CD4-positive, alpha-beta T cell (primary cell): ENCODE measurements at regions not wholly inside any gene's neighbourhood (a gene's known extent, or its start where the extent isn't known, plus 50 kb on each side); places are given as distances from the start of the nearest gene placed in this dataset.

ENCODE experiments used
- ATAC-seq: fragments of 200-7000 bp; cut with Tn5 transposase; one replicate; pipeline ENCODE4 v1.10.0; 2022; ENCODE audit warnings: mild to moderate bottlenecking; ENCODE audit not compliant: poor library complexity
- CTCF ChIA-PET: fragments of 350-600 bp; sonication (Branson Sonifier 250); formaldehyde crosslinking; loops from one replicate; lab custom pipeline; 2021; ENCODE audit warnings: antibody characterized with exemption, inconsistent platforms; lab: Charles Lee
- POLR2A ChIA-PET: fragments of 350-600 bp; sonication (Branson Sonifier 250); formaldehyde crosslinking; loops from one replicate; lab custom pipeline; 2021; ENCODE audit warnings: antibody characterized with exemption, inconsistent platforms; lab: Charles Lee
- DNase-seq, 14 experiments: peaks; one replicate each; pipeline ENCODE4 v3.0.0-alpha.2; 2013 to 2020; ENCODE audit warnings: mixed read lengths in 2 of 14
- H3K27ac ChIP-seq, 2 donors: one replicate each; pipeline versions ENCODE4 v1.5.1 to v1.7.0; 2013; ENCODE audit warnings: low read length in 2 of 2, low read depth in 1 of 2, mild to moderate bottlenecking in 1 of 2
- H3K27me3 ChIP-seq, 2 experiments: 1 replicate in 1 of 2; 2 replicates in 1 of 2; pipeline versions ENCODE4 v1.6.1 to v1.7.0; 2013; ENCODE audit warnings: low read length in 2 of 2, control low read depth in 1 of 2, mild to moderate bottlenecking in 1 of 2, moderate library complexity in 1 of 2; ENCODE audit not compliant: insufficient read depth in 2 of 2, control insufficient read depth in 1 of 2
- H3K36me3 ChIP-seq: one replicate; pipeline ENCODE4 v1.6.1; 2013; ENCODE audit warnings: low read length, control low read depth; ENCODE audit not compliant: insufficient read depth
- H3K4me1 ChIP-seq: one replicate; pipeline ENCODE4 v1.6.1; 2013; ENCODE audit warnings: low read length, control low read depth; ENCODE audit not compliant: insufficient read depth
- H3K4me3 ChIP-seq: one replicate; pipeline ENCODE4 v1.5.1; 2013; ENCODE audit warnings: mild to moderate bottlenecking, low read length, moderate library complexity
- H3K9me3 ChIP-seq, 2 experiments: 1 replicate in 1 of 2; 2 replicates in 1 of 2; pipeline versions ENCODE4 v1.6.1 to v1.7.0; 2013; ENCODE audit warnings: low read length in 2 of 2, mild to moderate bottlenecking in 2 of 2, control low read depth in 1 of 2, moderate library complexity in 1 of 2; ENCODE audit not compliant: control insufficient read depth in 1 of 2, insufficient read depth in 1 of 2
- H3K27ac Mint-ChIP-seq: one replicate; pipeline ENCODE4 v1.8.0; 2020; ENCODE audit warnings: mixed read lengths
- H3K27me3 Mint-ChIP-seq: one replicate; pipeline ENCODE4 v1.8.0; 2021; ENCODE audit warnings: mixed read lengths
- H3K36me3 Mint-ChIP-seq: one replicate; pipeline ENCODE4 v1.8.0; 2021; ENCODE audit warnings: low read depth, mixed read lengths
- H3K4me1 Mint-ChIP-seq: one replicate; pipeline ENCODE4 v1.8.0; 2021; ENCODE audit warnings: low read depth, mixed read lengths
- H3K4me3 Mint-ChIP-seq: one replicate; pipeline ENCODE4 v1.8.0; 2020; ENCODE audit warnings: mild to moderate bottlenecking, mixed read lengths
- H3K9me3 Mint-ChIP-seq: one replicate; pipeline ENCODE4 v1.8.0; 2020; ENCODE audit warnings: mixed read lengths
- intact Hi-C, 2 experiments: fragments of 100-400 bp; cut with DNase I in 1 of 2; cut with micrococcal nuclease in 1 of 2; formaldehyde crosslinking; loops; one replicate each; pipeline versions ENCODE4 v1.15.1 to v1.9.0; 2023 to 2025; cut with DNase I, micrococcal nuclease
- TF ChIP-seq, protein P1 (sequence below): fragments of 200-600 bp; IDR thresholded peaks from one replicate; pipeline ENCODE4 v1.8.0; 2022; ENCODE audit warnings: antibody characterized with exemption, mild to moderate bottlenecking

DNA sequence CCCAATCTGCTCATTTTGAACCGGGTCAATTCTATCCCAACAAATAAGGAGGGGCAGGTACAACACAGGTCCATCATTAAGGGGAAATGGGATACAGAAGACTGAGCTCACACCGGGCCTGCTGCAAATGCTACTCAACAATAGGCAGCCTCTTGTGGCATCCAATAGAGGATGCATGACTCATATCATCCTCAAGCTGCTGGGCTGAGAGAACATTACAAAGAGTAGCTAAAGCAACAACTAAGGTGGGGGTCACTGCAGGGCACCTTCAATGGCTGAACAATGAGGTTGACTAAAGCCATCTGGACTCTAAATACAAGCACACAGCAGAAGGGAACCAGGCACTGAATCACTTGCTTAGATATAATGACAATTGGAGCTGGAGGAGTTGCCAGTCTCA lies 130.1 kb upstream of the SYN3 start:
- H3K9me3 Mint-ChIP-seq: no peaks in the 10 kb centered on the region
- ChIA-PET CTCF (interaction anchor here (0.6 kb wide), 1 partner anchor 930 kb away, joined by 3 read pairs; no protein-coding TSS in a partner anchor), POLR2A (no interaction called here)
- no peaks in the 10 kb centered on the region for H3K36me3 Mint-ChIP-seq
- no peak overlapping the region for H3K27ac Mint-ChIP-seq
- H3K4me3 Mint-ChIP-seq: no peak overlapping the region
- DNase-seq (no peak), ATAC-seq (no peak)
- TF ChIP-seq, protein P1, sequence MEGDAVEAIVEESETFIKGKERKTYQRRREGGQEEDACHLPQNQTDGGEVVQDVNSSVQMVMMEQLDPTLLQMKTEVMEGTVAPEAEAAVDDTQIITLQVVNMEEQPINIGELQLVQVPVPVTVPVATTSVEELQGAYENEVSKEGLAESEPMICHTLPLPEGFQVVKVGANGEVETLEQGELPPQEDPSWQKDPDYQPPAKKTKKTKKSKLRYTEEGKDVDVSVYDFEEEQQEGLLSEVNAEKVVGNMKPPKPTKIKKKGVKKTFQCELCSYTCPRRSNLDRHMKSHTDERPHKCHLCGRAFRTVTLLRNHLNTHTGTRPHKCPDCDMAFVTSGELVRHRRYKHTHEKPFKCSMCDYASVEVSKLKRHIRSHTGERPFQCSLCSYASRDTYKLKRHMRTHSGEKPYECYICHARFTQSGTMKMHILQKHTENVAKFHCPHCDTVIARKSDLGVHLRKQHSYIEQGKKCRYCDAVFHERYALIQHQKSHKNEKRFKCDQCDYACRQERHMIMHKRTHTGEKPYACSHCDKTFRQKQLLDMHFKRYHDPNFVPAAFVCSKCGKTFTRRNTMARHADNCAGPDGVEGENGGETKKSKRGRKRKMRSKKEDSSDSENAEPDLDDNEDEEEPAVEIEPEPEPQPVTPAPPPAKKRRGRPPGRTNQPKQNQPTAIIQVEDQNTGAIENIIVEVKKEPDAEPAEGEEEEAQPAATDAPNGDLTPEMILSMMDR: no peak
- Histone ChIP-seq H3K36me3 (no peaks in the 10 kb centered on the region), H3K4me1 (no peaks in the 10 kb centered on the region), H3K9me3 (no peaks in the 10 kb centered on the region), H3K27ac (no peak overlapping the region), H3K27me3 (peaks cover 0 to 4% of the 10 kb centered on the region in 2 experiments), H3K4me3 (no peak overlapping the region)
- H3K4me1 Mint-ChIP-seq: no peaks in the 10 kb centered on the region
- intact Hi-C loops: no loop called here
- peaks cover 15% of the 10 kb centered on the region for H3K27me3 Mint-ChIP-seq

DNA sequence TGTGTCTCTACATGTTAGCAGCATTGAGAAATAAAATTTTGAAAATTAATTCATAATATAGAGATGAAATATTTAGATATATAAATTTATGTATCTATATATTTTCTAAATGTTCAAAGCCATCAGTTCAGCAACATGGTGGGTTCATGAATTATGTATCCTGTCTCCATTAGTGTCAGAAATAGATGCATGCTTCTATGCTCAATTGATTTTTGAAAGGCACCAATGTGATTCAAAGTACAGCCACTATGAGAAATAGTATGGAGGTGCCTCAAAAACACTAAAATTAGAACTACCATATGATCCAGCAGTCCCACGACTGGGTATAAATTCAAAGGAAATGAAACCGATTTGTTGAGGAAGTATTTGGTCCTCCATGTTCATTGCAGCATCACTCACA lies 128.6 kb upstream of the SYN3 start:
- no peaks in the 10 kb centered on the region for H3K27me3 ChIP-seq
- peaks cover 0 to 2% of the 10 kb centered on the region in 2 experiments for H3K9me3 ChIP-seq
- Mint-ChIP-seq H3K4me1 (no peaks in the 10 kb centered on the region), H3K4me3 (no peak overlapping the region), H3K27ac (no peak overlapping the region), H3K36me3 (no peaks in the 10 kb centered on the region), H3K27me3 (peaks cover 12% of the 10 kb centered on the region), H3K9me3 (no peaks in the 10 kb centered on the region)
- intact Hi-C loops: no loop called here
- DNase-seq (no peak), ATAC-seq (no peak)
- H3K4me3 ChIP-seq: no peak overlapping the region
- no peaks in the 10 kb centered on the region for H3K36me3 ChIP-seq
- no peak overlapping the region for H3K27ac ChIP-seq
- no peaks in the 10 kb centered on the region for H3K4me1 ChIP-seq
- ChIA-PET CTCF (no interaction called here), POLR2A (no interaction called here)
- TF ChIP-seq, protein P1: no peak

DNA sequence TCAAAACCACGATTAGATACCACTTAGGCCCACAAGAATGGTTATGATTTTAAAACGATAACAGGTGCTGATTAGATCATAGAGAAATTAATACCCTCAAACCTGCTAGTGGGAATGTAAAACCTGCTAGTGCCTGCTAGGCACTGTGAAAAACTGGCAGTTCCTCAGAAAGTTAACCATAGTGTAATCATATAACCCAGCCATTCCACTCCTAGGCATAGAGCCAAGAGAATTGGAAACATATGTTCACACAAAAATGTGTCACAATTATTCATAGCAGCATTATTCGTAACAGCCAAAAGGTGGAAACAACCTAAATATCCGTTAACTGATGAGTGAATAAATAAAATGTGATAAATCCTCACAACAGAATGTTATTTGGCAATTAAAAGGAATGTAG lies 122.2 kb upstream of the SYN3 start:
- ATAC-seq (no peak), DNase-seq (no peak)
- Histone ChIP-seq H3K9me3 (peaks cover 0 to 4% of the 10 kb centered on the region in 2 experiments), H3K27me3 (no peaks in the 10 kb centered on the region), H3K4me1 (no peaks in the 10 kb centered on the region), H3K4me3 (no peak overlapping the region), H3K27ac (no peak overlapping the region), H3K36me3 (no peaks in the 10 kb centered on the region)
- ChIA-PET CTCF (no interaction called here), POLR2A (no interaction called here)
- Mint-ChIP-seq H3K4me1 (no peaks in the 10 kb centered on the region), H3K27me3 (peaks cover 19% of the 10 kb centered on the region), H3K9me3 (peaks cover 3% of the 10 kb centered on the region), H3K4me3 (no peak overlapping the region), H3K36me3 (no peaks in the 10 kb centered on the region), H3K27ac (no peak overlapping the region)
- TF ChIP-seq, protein P1: no peak
- intact Hi-C loops: no loop called here
